DMS153 treated with DMSO at 0.1 percent for 48 hours (cell line): ENCODE measurements at regions not wholly inside any gene's neighbourhood (a gene's known extent, or its start where the extent isn't known, plus 50 kb on each side); places are given as distances from the start of the nearest gene placed in this dataset.
"Not testable (repeated sequence)": the region's sequence is repeated elsewhere in the genome, so short reads cannot be mapped to it uniquely, and the experiment has no call there.

Experiments used
- DNase-seq: peaks from one replicate; lab custom pipeline; 2025; ENCODE audit not compliant: unreplicated experiment; lab: John Stamatoyannopoulos, UW

DNA sequence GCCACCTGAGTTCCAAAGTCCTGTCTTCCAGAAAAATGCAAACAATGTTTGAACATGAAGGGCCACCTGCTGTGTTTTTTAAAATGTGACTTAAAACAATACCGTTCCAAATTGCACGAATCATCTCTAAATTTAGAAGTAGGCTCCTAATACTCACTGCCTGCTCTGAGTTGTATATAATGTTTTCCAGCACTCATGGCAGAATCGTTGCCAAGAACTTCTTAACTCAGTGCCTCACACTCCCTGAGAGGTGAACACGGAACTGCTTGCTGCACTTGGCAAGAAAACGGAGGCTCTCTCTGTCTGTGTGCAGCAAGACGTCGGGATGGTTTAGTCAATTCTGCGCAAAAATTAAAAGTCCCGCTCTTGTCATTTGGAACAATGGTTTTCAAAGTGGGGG is 757.3 kb upstream of the AUTS2 start:
- DNase-seq: no peak

DNA sequence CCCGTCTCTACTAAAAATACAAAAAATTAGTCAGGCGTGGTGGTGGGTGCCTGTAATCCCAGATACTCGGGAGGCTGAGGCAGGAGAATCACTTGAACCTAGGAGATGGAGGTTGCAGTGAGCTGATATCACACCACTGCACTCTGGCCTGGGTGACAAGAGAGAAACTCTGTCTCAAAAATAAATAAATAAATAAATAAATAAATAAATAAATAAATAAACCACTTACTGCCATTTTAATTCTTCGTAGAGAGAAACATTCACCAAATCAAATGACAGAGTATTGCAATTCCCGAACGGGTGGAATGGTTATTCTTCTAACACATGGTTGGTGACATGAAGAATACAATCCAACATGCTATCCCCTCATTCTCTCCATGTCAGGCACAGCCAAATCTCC is 754.3 kb upstream of the AUTS2 start:
- DNase-seq: not testable (repeated sequence)

DNA sequence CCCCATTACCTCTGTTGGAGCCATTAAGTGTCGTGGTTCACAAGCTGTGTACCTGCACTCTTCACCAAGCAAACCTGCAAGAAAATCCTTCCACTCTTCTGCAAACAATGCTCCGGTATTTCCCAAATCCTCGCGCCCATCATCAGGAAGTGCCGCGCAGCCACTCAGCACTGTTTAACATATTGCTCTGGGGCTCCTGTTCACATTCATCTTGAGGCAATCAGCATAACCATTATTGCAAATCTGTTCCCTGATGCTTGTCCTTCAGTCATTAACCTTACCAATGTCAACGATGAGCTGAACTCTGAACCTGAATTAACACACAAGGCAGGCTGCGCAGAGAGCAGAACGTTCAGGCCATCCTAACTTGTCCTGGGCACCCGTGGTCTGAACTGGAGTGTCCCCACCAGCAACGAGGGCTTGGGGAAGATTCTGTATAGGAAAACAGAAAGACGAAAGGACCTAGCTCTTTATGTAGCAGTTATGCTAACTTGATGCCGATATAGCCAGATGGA is 751.4 kb upstream of the AUTS2 start:
- DNase-seq: no peak

DNA sequence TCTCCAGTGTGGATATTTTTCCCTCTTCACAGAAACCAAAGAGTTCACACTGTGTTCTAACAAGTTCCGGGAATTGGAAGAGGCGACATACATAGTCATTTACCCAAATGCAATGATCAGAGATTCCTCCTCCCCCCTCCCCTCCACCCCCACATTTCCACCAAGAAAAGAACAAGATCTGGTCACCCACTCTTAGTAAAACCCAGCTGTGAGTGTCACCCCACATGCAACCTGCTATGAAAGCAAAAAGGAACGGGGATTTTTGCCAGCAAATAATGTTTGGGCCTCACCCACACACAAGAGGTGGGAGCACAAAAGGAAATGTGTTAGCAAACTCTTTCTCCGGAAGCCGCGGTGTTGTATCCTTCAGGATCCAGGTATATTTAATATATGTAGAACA is 745.0 kb upstream of the AUTS2 start:
- no peak for DNase-seq

DNA sequence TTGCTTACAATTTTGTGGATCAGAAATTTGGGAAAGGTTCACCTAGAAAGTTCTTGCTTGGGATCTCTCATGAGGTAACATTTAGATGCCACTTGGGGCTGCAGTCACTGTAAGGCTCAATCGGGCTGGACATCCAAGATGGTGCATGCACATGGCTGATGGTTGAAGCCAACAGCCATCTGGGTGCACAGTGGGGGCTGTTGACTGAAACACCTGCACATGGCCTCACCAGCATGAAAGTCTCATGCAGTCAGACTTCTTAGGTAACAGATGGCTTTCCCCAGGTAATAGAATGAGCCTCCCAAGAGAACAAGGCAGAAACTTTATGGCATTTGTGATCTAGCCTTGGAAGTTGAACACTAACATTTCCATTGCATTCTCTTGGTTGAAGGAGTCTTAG is 740.7 kb upstream of the AUTS2 start:
- DNase-seq: no peak

DNA sequence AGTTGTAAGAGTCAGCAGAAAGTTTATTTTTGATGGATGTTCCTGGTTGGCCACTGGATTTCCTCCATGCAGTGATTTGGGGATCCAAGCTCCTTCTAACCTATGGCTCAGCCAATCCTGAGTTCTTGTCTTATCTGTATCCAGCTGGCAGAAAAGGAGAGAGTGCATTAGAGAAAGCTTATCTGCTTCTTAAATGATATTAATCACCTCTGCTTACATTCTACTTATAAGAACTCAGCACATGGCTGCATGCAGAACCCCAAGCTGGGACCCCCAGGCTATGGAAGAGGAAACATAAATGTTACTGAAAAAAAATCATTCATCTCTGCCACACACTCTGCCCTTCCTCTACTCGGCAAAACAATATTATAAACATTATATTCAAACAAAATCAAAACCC is 739.8 kb upstream of the AUTS2 start:
- no peak for DNase-seq

DNA sequence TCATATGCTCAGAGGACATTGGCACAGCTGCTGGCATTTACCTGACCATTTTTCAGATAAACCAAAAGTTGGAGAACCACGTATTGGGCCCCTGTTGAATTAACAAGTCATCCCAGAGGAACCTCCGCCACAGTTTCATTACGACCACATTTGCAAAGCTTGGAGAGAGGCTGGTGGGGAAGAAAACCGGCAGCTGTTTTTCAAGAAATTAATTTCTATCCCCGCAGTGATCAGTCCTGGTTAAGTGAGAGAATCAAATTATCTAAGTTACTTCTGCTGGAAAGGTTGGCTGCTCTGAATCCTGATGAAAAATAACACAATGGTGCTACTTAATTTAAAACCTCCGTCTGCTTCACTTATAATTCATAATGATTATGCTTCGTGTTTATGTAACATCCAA is 737.1 kb upstream of the AUTS2 start:
- no peak for DNase-seq

DNA sequence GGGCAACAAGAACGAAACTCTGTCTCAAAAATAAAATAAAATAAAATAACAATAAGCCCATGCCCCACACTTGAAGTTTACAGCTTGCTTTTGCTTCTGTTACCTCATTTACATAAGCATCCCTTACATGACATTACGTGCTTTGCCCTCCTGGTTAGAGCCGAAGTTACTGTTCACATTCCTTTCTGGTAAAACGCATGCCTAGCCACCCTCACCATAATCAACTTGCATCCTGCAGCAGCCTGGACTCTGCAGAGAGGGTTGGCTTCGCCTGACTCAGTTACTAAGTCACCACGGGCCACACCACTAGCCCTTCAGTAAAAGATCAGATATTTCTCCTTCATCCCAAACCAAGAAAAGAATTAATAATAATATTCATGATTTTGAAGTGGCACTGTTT is 736.0 kb upstream of the AUTS2 start:
- no peak for DNase-seq

DNA sequence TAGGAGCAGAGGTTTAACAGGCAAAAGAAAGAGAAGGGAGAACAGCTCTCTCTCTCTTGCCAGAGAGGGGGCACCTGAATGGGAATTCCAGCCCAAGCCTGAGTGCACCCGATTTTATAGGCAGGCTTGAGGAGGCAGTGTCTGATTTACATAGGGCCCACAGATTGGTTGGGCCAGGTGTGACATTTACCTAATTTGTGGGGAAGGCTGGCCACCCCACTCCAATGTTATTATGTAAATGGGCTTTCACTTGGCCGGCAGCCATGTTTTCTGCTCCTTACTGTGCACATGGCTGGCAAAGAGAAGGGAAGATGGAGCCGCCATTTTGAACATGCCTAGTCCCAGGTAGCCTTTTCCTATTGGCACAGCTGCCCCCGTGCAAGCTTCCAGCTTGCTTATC is 735.5 kb upstream of the AUTS2 start:
- DNase-seq: no peak

DNA sequence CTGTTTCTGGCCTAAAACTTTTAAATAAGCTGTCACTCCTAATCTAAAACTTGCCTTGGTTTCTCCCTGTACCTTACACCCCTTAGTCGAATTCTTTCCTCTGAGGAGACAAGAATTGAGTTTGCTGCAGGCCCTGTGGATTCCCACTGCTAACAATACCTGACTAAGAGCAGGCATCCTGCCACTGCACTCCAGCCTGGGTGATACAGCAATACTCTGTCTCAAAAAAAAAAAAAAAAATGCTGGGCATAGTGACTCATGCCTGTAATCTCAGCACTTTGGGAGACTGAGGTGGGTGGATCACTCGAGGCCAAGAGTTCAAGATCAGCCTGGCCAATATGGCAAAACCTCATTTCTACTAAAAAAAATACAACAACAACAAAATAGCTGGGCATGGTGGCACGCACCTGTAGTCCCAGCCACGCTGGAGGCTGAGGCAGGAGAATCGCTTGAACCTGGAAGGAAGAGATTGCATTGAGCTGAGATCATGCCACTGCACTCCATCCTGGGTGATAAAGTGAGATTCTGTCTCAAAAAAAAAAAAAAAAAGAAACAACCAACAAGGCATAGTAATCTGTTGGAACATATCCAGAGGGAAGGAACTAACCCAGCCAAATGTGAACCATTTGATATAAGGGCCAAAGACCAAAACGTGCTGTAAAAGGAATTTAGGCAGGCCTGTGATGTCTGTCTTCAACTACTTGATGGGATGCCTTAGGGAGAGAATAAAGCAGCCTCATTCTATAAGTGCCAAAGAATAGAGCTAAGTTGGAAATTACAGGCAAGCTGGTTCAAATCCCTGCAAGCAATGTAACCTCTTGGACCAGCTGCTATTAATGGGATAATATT is 732.7 kb upstream of the AUTS2 start:
- DNase-seq: no peak

DNA sequence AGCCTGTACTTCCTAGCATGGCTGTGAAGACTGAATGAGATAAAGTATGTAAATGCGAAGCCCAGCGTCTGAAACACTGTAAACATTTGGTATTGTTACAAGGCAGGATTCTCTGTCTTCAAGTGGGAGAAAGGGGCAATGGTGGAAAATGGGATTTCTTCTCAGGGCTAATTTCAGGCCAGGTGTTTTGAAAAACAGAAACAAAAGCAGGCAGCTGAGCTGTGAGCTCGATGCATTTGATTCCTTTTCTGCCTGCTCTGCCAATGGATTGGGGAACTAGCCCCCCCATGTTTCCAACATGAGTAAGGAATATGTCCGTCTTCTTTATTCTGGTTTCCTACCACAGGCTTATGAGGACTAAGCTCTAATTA is 732.1 kb upstream of the AUTS2 start:
- no peak for DNase-seq

DNA sequence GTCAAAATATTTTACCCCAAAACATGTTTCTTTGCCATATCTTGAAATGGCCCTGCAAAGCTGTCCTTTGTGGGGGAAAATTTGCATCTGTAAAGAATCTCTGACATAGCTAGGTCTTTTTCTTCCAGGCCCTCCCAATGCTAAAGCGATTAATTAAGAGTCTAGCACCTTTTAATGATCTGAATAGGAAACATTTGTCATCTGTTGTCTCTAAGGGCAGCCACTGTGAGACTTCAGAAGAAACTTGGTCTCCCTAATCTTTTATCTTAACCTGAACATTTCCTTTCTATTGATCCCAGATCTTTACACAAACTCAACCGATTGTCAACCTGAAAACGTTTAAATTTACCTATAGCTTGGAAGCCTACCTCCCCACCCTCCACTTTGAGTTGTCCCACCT is 731.6 kb upstream of the AUTS2 start:
- DNase-seq: not testable (repeated sequence)

DNA sequence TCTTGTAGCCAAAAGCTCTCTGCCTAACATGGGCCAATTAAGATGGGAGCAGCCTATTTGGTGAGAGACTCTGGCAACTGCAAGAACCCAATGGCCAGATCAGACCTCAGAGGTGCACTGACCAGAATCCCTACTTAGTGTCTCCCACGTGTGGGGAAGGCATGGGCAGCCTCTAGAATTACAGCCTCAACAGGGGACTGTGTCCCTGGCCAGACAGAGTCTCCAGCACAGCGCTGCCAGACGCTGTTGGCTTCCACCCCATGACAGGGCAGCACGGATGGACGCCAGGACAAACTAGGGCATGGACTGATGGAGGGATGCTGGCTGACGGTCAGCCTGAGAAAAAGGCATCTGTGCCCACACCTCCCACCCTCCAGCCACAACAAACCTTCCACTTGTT is 729.3 kb upstream of the AUTS2 start:
- no peak for DNase-seq

DNA sequence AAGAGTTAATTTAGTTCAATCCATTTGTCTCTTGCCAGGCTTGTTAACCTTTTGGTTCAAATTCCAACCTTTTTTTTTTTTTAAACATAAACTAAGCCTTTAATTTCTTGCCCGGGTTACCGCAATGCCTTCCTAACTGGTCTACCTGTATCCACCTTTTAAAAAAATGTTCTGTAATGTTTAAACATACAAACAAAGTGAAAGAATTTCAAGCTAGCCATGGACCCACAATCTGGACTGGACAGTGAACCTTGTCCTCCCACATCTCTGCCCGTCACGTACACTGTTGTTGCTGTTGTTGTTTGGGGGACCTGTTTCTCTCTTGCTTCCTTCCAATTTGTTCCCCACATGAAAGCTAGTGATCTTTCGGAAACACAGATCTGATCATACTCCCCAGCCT is 724.7 kb upstream of the AUTS2 start:
- no peak for DNase-seq

DNA sequence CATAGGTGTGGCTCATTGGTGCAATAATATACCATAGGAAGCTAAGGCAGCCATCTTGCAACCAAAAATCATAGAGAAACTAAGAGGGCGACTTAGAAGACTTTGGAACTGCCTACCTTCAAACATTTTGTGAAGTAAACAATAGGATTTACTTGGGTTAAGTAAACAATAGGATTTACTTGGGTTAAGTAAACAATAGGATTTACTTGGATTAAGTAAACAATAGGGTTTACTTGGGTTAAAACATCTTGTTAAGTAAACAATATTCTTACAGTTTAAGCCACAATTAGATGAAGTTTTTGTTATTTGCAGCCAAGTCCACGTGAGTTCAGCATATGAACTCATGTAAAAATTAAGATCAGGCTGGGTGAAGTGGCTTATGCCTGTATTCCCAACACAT is 722.4 kb upstream of the AUTS2 start:
- no peak for DNase-seq

DNA sequence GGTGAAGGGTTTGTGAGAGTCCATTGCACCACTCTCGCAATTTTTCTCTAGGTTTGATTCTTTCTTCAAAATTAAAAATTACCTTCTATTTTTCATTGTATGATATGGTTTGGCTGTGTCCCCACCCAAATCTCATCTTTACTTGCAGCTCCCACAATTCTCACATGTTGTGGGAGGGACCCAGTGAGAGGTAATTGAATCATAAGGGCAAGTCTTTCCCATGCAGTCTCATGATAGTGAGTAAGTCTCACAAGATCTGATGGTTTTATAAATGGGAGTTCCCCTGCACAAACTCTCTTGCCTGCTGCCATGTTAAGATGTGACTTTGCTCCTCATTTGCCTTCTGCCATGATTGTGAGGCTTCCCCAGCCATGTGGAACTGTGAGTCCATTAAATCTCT is 711.2 kb upstream of the AUTS2 start:
- DNase-seq: not testable (repeated sequence)

DNA sequence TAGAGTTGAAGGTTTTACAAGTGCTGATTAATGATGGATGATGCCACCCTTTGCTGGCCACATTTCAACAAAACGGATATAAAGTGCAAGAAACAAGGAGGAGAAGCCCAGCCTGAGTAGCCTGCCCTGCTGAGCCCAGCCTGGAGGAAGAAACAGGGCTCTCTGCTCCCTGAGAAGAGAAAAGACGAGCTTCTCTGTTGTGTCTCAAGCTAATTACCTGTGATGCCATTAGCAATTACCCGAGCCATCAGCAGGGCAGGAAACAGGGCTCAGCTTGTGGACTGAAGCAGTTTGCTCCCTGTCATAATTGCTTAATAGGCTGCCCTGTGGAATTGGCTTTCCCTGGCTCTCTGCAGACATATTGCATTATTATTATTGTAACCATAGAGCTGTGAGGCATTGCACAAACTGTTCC is 709.3 kb upstream of the AUTS2 start:
- DNase-seq: no peak

DNA sequence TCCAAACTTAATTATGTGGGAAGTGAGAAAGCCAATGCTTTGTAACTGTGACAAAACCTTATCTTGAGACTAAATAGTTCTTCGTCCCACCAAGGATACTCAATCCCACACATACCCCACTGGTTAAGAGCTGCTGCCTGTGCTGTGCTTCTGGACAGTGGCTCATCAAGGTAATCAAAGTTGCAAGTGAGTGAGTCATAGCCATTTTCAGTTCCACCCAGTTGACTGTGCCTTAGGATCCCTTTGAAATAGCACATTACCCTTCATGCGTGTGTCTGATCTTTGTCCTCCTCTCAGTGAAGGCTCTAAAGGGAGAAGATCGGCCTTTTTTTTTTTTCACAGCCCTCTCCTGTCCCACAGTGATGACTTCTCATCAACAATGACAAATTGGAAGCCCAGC is 706.0 kb upstream of the AUTS2 start:
- no peak for DNase-seq

DNA sequence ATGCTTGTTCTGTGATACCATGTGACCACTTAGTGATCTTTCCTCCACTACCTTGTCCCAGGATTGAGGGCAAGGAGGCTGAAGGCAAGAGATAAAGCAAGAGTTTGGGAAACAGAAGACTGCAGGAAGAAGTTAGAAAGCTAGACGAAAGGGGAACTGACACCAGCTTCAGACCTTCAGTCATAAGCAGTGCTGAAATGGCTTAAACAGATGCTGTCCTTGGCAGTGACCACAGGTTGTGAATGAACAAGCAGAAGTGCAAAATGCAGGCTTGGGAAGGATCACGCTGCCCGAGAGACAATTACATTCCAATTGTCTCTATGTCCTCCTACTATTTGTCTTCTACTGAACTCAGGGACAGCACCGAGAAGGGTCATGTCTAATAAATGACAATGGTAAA is 704.9 kb upstream of the AUTS2 start:
- DNase-seq: no peak

DNA sequence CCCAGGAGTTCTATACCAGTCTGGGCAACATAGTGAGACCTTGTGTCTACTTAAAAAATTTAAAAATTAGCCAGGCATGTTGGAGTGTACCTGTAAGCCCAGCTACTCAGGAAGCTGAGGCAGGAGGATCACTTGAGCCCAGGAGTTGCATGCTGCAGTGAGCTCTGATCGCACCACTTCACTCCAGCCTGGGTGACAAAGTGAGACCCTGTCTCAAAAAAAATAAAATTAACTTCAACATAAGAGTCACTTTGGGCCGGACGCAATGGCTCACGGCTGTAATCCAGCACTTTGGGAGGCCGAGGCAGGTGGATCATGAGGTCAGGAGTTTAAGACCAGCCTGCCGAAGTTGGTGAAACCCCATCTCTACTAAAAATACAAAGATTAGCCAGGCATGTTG is 699.1 kb upstream of the AUTS2 start:
- not testable (repeated sequence) for DNase-seq

DNA sequence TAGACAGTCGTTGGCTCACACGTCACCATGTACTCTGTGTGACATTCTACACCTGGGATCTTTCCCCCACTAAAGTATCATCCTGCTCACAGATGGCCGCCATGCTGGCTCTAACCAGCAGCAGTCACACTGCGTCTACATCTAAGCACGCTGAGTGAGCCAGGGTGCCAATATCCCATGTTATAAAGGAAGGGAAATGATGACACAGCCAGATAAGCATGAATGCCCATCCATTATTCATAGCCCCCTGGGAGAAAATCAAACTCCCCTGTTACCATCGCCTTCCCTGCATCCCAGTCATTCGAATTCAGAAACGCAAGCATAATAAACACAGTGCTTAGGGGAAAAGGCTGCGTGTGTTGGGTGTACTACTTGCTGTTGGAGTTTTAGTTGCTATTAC is 698.2 kb upstream of the AUTS2 start:
- DNase-seq: no peak

DNA sequence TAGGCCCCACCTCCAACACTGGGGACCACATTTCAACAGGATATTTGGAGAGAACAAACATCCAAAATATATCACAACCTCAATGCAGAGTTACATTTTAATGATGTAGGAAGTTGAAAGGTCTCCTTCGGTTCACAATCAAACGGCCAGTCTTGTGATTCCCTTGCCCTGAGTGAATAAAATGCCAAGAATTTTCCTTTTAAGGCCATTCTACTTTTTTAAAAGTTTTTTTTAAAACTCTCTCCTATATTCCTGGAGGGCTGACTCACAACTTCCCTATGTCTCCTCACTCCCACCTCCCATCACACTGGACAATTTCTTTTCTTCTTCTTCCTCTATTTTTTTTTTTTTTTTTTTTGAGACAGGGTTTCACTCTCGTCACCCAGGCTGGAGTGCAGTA is 693.6 kb upstream of the AUTS2 start:
- DNase-seq: no peak

DNA sequence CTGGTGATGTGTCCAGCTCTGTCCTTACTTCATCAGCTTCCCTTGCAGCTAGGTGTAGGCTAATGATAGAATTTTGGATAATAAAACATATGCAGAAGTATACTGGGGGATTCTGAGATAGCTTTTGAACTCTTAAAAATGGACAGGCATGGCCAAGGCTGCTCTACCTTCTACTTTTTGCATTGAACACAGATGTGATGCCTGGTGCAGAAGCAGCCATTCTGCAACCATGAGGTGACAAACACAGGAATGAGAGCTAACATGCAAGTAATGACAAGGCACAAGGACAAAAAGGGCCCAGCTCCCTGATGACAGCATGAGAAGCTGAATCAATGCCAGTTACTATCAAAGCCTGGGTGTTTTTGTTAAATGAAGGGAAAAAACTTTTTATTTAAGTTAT is 686.5 kb upstream of the AUTS2 start:
- no peak for DNase-seq
